Dendritic cell treated with granulocyte-macrophage colony-stimulating factor and Interleukin-4, amounts not matched to agents 40 ng/mL and 50 ng/mL, for 4 days (primary cell): ENCODE measurements at regions not wholly inside any gene's neighbourhood (a gene's known extent, or its start where the extent isn't known, plus 50 kb on each side); places are given as distances from the start of the nearest gene placed in this dataset.
"Not testable (repeated sequence)": the region's sequence is repeated elsewhere in the genome, so short reads cannot be mapped to it uniquely, and the experiment has no call there.

Source experiments
- H3K27ac Mint-ChIP-seq: one replicate; pipeline ENCODE4 v1.8.0; 2022; ENCODE audit warnings: mild to moderate bottlenecking, mixed read lengths
- H3K27me3 Mint-ChIP-seq: one replicate; pipeline ENCODE4 v1.8.0; 2022; ENCODE audit warnings: mild to moderate bottlenecking, mixed read lengths
- H3K36me3 Mint-ChIP-seq: one replicate; pipeline ENCODE4 v1.8.0; 2022; ENCODE audit warnings: low read depth, mixed read lengths
- H3K4me1 Mint-ChIP-seq: one replicate; pipeline ENCODE4 v1.8.0; 2022; ENCODE audit warnings: low read depth, mixed read lengths
- H3K4me3 Mint-ChIP-seq: one replicate; pipeline ENCODE4 v1.8.0; 2022; ENCODE audit warnings: mild to moderate bottlenecking, moderate library complexity, mixed read lengths
- H3K9me3 Mint-ChIP-seq: one replicate; pipeline ENCODE4 v1.8.0; 2022; ENCODE audit warnings: mixed read lengths
- intact Hi-C: fragments of 100-400 bp; cut with micrococcal nuclease; formaldehyde crosslinking; loops from one replicate; pipeline ENCODE4 v1.15.0; 2022

GRCh38 chr2:54048117-54048785 lies 67.2 kb upstream of the ACYP2 start:
- Mint-ChIP-seq H3K4me3 (no peak overlapping the region), H3K27me3 (no peaks in the 10 kb centered on the region), H3K36me3 (peaks cover 18% of the 10 kb centered on the region), H3K4me1 (no peaks in the 10 kb centered on the region), H3K27ac (no peak overlapping the region), H3K9me3 (peaks cover 9% of the 10 kb centered on the region)
- intact Hi-C loops, result no loop called here

GRCh38 chr2:54047658-54048057 lies 67.8 kb upstream of the ACYP2 start:
- Mint-ChIP-seq H3K27me3 (no peaks in the 10 kb centered on the region), H3K4me3 (no peak overlapping the region), H3K4me1 (no peaks in the 10 kb centered on the region), H3K9me3 (peaks cover 9% of the 10 kb centered on the region), H3K36me3 (peaks cover 18% of the 10 kb centered on the region), H3K27ac (no peak overlapping the region)
- intact Hi-C loops, result no loop called here

- H3K9me3 Mint-ChIP-seq, result peaks cover 9% of the 10 kb centered on the region
- no peak overlapping the region for H3K4me3 Mint-ChIP-seq
- H3K27me3 Mint-ChIP-seq, result no peaks in the 10 kb centered on the region
- H3K27ac Mint-ChIP-seq, result no peak overlapping the region
- H3K36me3 Mint-ChIP-seq, result peaks cover 18% of the 10 kb centered on the region
- intact Hi-C loops, result no loop called here
- H3K4me1 Mint-ChIP-seq, result no peaks in the 10 kb centered on the region
These were observed 68.3 kb upstream of the ACYP2 start for GRCh38 chr2:54047091-54047490.

- Mint-ChIP-seq H3K9me3 (peaks cover 9% of the 10 kb centered on the region), H3K4me1 (no peaks in the 10 kb centered on the region), H3K27me3 (no peaks in the 10 kb centered on the region), H3K36me3 (peaks cover 8% of the 10 kb centered on the region), H3K4me3 (no peak overlapping the region), H3K27ac (no peak overlapping the region)
- intact Hi-C loops, result no loop called here
These were observed 72.3 kb upstream of the PSME4 start for GRCh38 chr2:54042897-54043620.

GRCh38 chr2:54042341-54042740 lies 71.5 kb upstream of the PSME4 start:
- H3K9me3 Mint-ChIP-seq, result peaks cover 9% of the 10 kb centered on the region
- intact Hi-C loops, result no loop called here
- peaks cover 8% of the 10 kb centered on the region for H3K36me3 Mint-ChIP-seq
- H3K4me3 Mint-ChIP-seq, result no peak overlapping the region
- H3K4me1 Mint-ChIP-seq, result no peaks in the 10 kb centered on the region
- H3K27ac Mint-ChIP-seq, result no peak overlapping the region
- H3K27me3 Mint-ChIP-seq, result no peaks in the 10 kb centered on the region

- peaks cover 8% of the 10 kb centered on the region for H3K36me3 Mint-ChIP-seq
- intact Hi-C loops, result no loop called here
- H3K4me3 Mint-ChIP-seq, result no peak overlapping the region
- H3K4me1 Mint-ChIP-seq, result no peaks in the 10 kb centered on the region
- no peaks in the 10 kb centered on the region for H3K27me3 Mint-ChIP-seq
- H3K27ac Mint-ChIP-seq, result no peak overlapping the region
- peaks cover 9% of the 10 kb centered on the region for H3K9me3 Mint-ChIP-seq
These were observed 70.3 kb upstream of the PSME4 start for GRCh38 chr2:54041135-54041534.

GRCh38 chr2:54040685-54041084 lies 69.9 kb upstream of the PSME4 start:
- H3K27me3 Mint-ChIP-seq, result no peaks in the 10 kb centered on the region
- intact Hi-C loops, result no loop called here
- peaks cover 8% of the 10 kb centered on the region for H3K36me3 Mint-ChIP-seq
- no peak overlapping the region for H3K4me3 Mint-ChIP-seq
- H3K4me1 Mint-ChIP-seq, result no peaks in the 10 kb centered on the region
- H3K27ac Mint-ChIP-seq, result no peak overlapping the region
- H3K9me3 Mint-ChIP-seq, result peaks cover 9% of the 10 kb centered on the region

GRCh38 chr2:54040250-54040649 lies 69.5 kb upstream of the PSME4 start:
- Mint-ChIP-seq H3K27ac (no peak overlapping the region), H3K4me1 (no peaks in the 10 kb centered on the region), H3K36me3 (peaks cover 4% of the 10 kb centered on the region), H3K4me3 (no peak overlapping the region), H3K9me3 (peaks cover 5% of the 10 kb centered on the region), H3K27me3 (no peaks in the 10 kb centered on the region)
- intact Hi-C loops, result no loop called here

- H3K4me3 Mint-ChIP-seq, result no peak overlapping the region
- no peaks in the 10 kb centered on the region for H3K9me3 Mint-ChIP-seq
- no peaks in the 10 kb centered on the region for H3K27me3 Mint-ChIP-seq
- intact Hi-C loops, result no loop called here
- no peak overlapping the region for H3K27ac Mint-ChIP-seq
- no peaks in the 10 kb centered on the region for H3K4me1 Mint-ChIP-seq
- H3K36me3 Mint-ChIP-seq, result no peaks in the 10 kb centered on the region
These were observed 68.0 kb upstream of the PSME4 start for GRCh38 chr2:54038835-54039234.

- H3K27me3 Mint-ChIP-seq, H3K4me1 Mint-ChIP-seq, H3K4me3 Mint-ChIP-seq, H3K9me3 Mint-ChIP-seq, H3K27ac Mint-ChIP-seq, H3K36me3 Mint-ChIP-seq, intact Hi-C loops: not testable (repeated sequence)
These were observed 60.5 kb upstream of the PSME4 start for GRCh38 chr2:54031288-54031687.

- H3K9me3 Mint-ChIP-seq, result no peaks in the 10 kb centered on the region
- H3K27me3 Mint-ChIP-seq, result no peaks in the 10 kb centered on the region
- H3K27ac Mint-ChIP-seq, result no peak overlapping the region
- no peak overlapping the region for H3K4me3 Mint-ChIP-seq
- intact Hi-C loops, result no loop called here
- H3K4me1 Mint-ChIP-seq, result no peaks in the 10 kb centered on the region
- no peaks in the 10 kb centered on the region for H3K36me3 Mint-ChIP-seq
These were observed 60.0 kb upstream of the PSME4 start for GRCh38 chr2:54030806-54031205.

GRCh38 chr2:54030396-54030741 lies 59.6 kb upstream of the PSME4 start:
- no peak overlapping the region for H3K27ac Mint-ChIP-seq

GRCh38 chr2:54029721-54030395 lies 59.1 kb upstream of the PSME4 start:
- no peaks in the 10 kb centered on the region for H3K9me3 Mint-ChIP-seq
- no peaks in the 10 kb centered on the region for H3K27me3 Mint-ChIP-seq
- no peak overlapping the region for H3K4me3 Mint-ChIP-seq
- intact Hi-C loops, result no loop called here
- no peak overlapping the region for H3K27ac Mint-ChIP-seq
- no peaks in the 10 kb centered on the region for H3K4me1 Mint-ChIP-seq
- H3K36me3 Mint-ChIP-seq, result no peaks in the 10 kb centered on the region

More at GRCh38 chr2:54030396-54030741, 59.6 kb upstream of the PSME4 start:
- H3K27me3 Mint-ChIP-seq, result no peaks in the 10 kb centered on the region
- H3K36me3 Mint-ChIP-seq, result no peaks in the 10 kb centered on the region
- no peaks in the 10 kb centered on the region for H3K4me1 Mint-ChIP-seq
- no peaks in the 10 kb centered on the region for H3K9me3 Mint-ChIP-seq
- no peak overlapping the region for H3K4me3 Mint-ChIP-seq
- intact Hi-C loops, result no loop called here

- not testable (repeated sequence) for H3K4me1 Mint-ChIP-seq
These were observed 54.8 kb upstream of the PSME4 start for GRCh38 chr2:54025463-54026075.

More at GRCh38 chr2:54025463-54026075, 54.8 kb upstream of the PSME4 start:
- H3K27me3 Mint-ChIP-seq, intact Hi-C loops, H3K4me3 Mint-ChIP-seq, H3K27ac Mint-ChIP-seq: not testable (repeated sequence)
- H3K36me3 Mint-ChIP-seq, result peaks cover 14% of the 10 kb centered on the region
- H3K9me3 Mint-ChIP-seq, result peaks cover 19% of the 10 kb centered on the region
